Myocyte (in vitro differentiated cells): ENCODE measurements at regions not wholly inside any gene's neighbourhood (a gene's known extent, or its start where the extent isn't known, plus 50 kb on each side); places are given as distances from the start of the nearest gene placed in this dataset.
"Not testable (repeated sequence)": the region's sequence is repeated elsewhere in the genome, so short reads cannot be mapped to it uniquely, and the experiment has no call there.

Source experiments
- DNase-seq: peaks from one replicate; pipeline ENCODE4 v3.0.0-alpha.2; 2012; ENCODE audit warnings: low read depth

DNA sequence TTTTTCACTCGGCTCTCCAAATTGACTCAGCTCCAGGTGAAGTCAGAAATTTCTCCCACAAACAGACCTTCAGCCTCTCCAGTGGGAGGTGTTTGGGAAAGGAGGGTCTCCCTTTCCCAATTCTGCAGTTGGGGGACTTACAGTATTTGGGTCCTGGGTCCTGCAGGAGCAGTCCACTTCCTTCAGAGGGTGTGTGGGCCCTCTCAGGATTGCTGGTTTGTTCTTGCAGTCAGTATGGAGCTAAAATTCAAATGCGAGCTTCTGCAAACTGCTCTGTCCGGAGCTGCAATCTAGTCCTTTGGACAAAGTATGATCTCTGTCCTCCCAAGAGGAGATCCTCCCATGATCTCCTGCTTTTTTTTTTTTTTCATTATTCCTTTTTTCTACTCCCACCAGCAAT lies 87.9 kb upstream of the MSTN start:
- no peak for DNase-seq

- no peak for DNase-seq
These were observed 87.4 kb upstream of the MSTN start for GRCh38 chr2:190149908-190150307.

- DNase-seq = no peak
These were observed 86.7 kb upstream of the MSTN start for GRCh38 chr2:190149200-190149599.

DNA sequence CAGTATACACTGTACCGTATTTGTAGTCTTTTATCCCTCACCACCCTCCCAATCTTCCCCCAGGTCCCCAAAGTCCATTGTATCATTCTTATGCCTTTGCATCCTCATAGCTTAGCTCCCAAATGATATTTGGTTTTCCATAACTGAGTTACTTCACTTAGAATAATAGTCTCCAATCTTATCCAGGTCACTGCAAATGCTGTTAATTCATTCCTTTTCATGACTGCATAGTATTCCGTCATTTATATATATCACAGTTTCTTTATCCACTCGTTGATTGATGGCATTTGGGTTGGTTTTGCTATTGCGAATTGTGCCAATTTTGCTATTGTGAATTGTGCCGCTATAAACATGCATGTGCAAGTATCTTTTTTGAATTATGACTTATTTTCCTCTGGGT lies 83.6 kb upstream of the MSTN start:
- not testable (repeated sequence) for DNase-seq

DNA sequence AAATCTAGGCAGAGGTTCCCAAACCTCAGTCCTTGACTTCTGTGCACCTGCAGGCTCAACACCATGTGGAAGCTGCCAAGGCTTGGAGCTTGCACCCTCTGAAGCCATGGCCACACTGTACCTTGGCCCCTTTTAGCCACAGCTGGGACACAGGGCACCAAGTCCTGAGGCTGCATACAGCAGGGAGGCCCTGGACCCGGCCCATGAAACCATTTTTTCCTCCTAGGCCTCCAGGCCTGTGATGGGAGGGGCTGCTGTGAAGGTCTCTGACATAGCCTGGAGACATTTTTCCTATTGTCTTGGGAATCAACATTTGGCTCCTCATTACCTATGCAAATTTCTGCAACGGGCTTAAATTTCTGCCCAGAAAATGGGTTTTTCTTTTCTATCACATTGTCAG lies 77.9 kb upstream of the MSTN start:
- not testable (repeated sequence) for DNase-seq

DNA sequence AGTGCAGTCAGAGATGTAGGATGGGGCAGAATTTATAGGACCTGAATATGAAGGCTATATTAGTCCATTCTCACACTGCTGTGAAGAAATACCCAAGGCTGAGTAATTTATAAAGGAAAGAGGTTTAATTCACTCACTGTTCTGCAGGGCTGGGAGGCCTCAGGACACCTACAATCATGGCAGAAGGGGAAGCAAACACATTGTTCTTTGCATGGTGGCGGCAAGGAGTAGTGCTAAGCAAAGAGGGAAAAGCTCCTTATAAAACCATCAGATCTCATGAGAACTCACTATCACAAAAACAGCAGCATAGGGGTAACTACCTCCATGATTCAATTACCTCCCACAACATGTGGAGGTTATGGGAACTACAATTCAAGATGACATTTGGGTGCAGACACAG lies 76.8 kb upstream of the MSTN start:
- DNase-seq = no peak

DNA sequence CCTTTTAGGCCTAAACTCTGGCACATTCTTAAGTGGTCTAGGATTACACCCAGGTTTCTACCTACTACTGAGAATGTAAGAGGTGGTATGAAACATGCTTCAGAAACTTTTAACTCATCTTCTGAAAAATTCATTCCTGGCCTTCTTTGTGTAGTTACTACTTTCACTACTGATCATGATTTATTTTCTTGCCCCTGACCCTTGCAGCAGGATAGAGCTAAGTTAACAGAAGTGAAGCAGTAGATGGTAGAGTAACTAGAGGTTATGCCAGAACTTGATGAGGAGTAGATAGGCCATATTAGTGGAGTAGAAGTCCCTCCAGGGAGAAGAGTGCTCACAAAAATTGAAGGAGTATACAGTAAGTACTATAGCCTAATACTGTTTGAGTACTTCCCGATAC lies 75.5 kb upstream of the MSTN start:
- no peak for DNase-seq

DNA sequence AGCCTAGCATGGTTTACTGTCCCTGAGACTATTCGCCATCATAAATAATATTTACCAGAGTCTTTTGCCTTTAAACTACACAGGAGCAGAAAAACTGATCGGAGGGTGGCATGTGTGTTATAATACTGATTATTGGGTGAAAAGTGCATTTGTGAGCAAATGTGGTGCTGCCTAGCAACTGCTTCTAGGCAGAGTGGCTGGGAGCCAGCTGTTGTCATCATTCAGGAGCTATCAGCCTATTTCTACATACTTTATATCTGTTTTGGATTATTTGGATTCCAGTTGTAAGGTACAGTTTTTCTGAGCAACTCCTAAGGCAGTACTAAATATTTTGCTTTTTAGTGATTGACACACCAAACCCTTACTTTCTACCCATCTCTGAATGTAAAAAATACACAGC lies 75.0 kb upstream of the MSTN start:
- DNase-seq = peak; percentile 57

DNA sequence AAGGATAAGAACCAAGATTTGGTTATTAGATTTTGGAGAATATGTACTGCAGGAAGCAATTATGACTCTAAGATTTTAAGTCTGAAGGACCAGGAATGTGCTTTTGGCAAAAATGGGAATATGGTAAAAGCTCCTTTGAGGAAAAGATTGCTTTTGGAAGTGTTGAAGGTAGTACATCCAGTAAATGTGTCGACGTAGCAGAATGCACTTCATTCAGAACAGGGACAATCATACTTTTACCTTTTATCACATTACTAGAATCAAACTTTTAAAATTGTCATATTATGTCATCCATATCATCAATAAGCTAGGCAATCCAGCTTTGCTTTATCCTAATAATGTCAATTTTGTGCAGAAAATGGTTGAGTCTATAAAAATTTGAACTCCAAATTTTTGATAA lies 74.3 kb upstream of the MSTN start:
- no peak for DNase-seq

DNA sequence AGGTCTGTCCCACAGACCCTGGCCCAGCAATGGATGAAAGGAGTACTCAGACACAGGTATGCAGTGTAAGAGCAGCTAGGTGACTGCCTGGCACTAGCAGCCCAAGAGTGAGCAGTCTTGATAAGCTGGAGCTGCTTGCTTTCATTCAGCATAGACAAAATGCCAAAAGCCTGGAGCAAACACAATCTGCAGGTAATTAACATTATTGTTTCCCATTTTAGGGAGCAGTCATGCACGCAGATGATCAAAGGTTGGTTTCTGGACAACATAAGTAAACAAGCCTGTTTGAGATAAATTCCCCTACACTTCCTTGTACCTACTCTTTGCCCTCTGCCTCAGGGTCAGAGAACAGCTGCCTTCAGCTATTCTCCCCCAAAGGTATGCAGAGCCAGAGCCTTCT lies 73.7 kb upstream of the MSTN start:
- DNase-seq = no peak

- no peak for DNase-seq
These were observed 67.1 kb upstream of the MSTN start for GRCh38 chr2:190129421-190130199.

- no peak for DNase-seq
These were observed 65.1 kb upstream of the MSTN start for GRCh38 chr2:190127651-190128050.

GRCh38 chr2:190126798-190127197 lies 64.3 kb upstream of the MSTN start:
- no peak for DNase-seq

DNA sequence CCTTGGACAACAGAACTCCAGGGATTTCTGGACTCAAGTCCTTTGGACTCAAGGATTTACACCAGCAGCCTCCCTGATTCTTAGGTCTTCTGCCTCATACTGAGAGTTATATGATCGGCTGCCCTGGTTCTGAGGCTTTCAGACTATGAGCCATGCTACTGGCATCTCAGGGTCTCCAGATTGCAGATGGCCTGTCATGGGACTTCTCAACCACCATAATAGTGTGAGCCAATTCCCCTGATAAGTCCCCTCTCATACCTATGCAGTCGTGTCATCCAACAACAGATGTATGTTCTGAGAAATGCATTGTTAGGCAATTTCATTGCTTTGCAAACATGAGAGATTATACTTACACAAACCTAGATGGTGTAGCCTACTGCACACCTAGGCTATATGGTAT lies 61.4 kb upstream of the MSTN start:
- DNase-seq = peak; percentile 45

GRCh38 chr2:190121971-190122370 lies 59.4 kb upstream of the MSTN start:
- DNase-seq = no peak

GRCh38 chr2:190121305-190121704 lies 58.8 kb upstream of the MSTN start:
- no peak for DNase-seq

- DNase-seq = no peak
These were observed 57.5 kb upstream of the MSTN start for GRCh38 chr2:190119923-190120590.

GRCh38 chr2:190119257-190119656 lies 56.7 kb upstream of the MSTN start:
- DNase-seq = no peak

DNA sequence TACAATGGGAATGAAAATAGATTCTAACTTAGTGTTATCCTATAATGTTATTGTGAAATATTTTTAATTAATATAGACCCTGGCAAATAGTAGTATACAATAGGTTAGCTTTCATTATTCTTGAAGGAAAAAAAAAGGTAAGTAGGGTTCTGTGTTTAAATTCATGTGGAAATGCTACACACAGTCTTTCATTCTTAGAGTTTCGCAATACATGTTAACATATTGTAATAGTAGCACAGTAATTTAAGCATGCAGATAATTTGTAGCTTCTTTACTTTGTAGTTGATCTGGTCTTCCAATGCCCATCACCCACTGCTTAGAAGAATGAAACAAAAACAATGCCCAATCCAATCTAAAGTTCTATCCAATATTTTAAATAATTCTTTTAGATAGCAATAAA lies 54.8 kb upstream of the MSTN start:
- DNase-seq = no peak

DNA sequence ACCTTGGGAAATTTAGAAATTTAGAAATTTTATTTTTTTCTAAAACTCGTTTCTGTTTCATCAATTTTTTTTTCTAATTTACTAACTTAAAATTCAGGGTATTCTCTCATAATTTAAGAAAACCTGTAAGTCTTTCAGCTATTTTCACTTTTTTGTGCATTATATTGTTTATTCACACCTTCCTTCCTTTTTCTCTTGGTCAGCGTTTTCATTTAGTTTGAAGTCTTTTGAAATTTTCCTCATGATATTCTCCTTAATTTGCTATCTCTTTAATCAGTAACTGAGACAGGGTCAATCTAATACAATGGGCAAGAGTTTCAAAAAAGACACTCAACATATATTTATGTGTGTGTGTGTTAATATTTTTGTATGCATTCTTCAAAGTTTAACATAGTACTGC lies 50.5 kb upstream of the MSTN start:
- DNase-seq = no peak
